Sigmoid colon (tissue), 6 donors: ENCODE measurements at regions not wholly inside any gene's neighbourhood (a gene's known extent, or its start where the extent isn't known, plus 50 kb on each side); places are given as distances from the start of the nearest gene placed in this dataset.

Source experiments
- DNase-seq: peaks from one replicate; pipeline ENCODE4 v3.0.0-alpha.2; 2019
- H3K27ac ChIP-seq, 4 donors: fragments of 200-600 bp; sonication (generic); one replicate each; pipeline ENCODE4 v1.5.1; 2016 to 2019; ENCODE audit warnings: mild to moderate bottlenecking in 1 of 4
- H3K27me3 ChIP-seq, 3 donors: fragments of 200-600 bp; sonication (generic); one replicate each; pipeline ENCODE4 v1.5.1; 2019; ENCODE audit warnings: mild to moderate bottlenecking in 1 of 3
- H3K36me3 ChIP-seq, 4 donors: fragments of 200-600 bp; sonication (generic); one replicate each; pipeline ENCODE4 v1.5.1; 2016 to 2019
- H3K4me1 ChIP-seq, 4 donors: fragments of 200-600 bp; sonication (generic); one replicate each; pipeline ENCODE4 v1.5.1; 2017 to 2019
- H3K4me3 ChIP-seq, 4 donors: fragments of 200-600 bp; sonication (generic); one replicate each; pipeline ENCODE4 v1.5.1; 2017 to 2019; ENCODE audit warnings: mild to moderate bottlenecking in 2 of 4, moderate library complexity in 1 of 4
- H3K9me3 ChIP-seq, 4 donors: fragments of 200-600 bp in 3 of 4; sonication (generic) in 3 of 4; one replicate each; pipeline versions ENCODE4 v1.5.1 to v1.6.1; 2013 to 2019
- CTCF ChIP-seq, 4 experiments: fragments of 450-650 bp in 3 of 4; fragments of 200-600 bp in 1 of 4; IDR thresholded peaks; one replicate each; pipeline ENCODE4 v1.5.1; 2016 to 2019; ENCODE audit warnings: antibody characterized with exemption in 4 of 4, mild to moderate bottlenecking in 3 of 4, moderate library complexity in 2 of 4
- EP300 ChIP-seq, 4 donors: sonication (generic); formaldehyde crosslinking; IDR thresholded peaks; one replicate each; pipeline ENCODE4 v1.6.1; 2017; ENCODE audit warnings: antibody characterized with exemption in 4 of 4
- POLR2A ChIP-seq, 2 donors: fragments of 450-650 bp; IDR thresholded peaks; one replicate each; pipeline ENCODE4 v1.6.1; 2016; ENCODE audit warnings: antibody characterized with exemption in 2 of 2, mild to moderate bottlenecking in 2 of 2, moderate library complexity in 2 of 2
- POLR2AphosphoS5 ChIP-seq, 4 donors: sonication (generic); formaldehyde crosslinking; IDR thresholded peaks; one replicate each; pipeline ENCODE4 v1.6.1; 2017; ENCODE audit warnings: antibody characterized with exemption in 4 of 4
- WGBS, 2 donors: extraction: QIAGEN DNeasy Blood & Tissue Kit; methylation state at CpG; one replicate each; pipeline ENCODE4 v1.1.7; 2013; 5-methylcytosine and 5-hydroxymethylcytosine counted together
- intact Hi-C: fragments of 100-400 bp; cut with DNase I; formaldehyde crosslinking; loops from one replicate; pipeline ENCODE4 v1.15.1; 2023
- donor health status: healthy with polysubstance abuse.
- donor health status: healthy.

DNA sequence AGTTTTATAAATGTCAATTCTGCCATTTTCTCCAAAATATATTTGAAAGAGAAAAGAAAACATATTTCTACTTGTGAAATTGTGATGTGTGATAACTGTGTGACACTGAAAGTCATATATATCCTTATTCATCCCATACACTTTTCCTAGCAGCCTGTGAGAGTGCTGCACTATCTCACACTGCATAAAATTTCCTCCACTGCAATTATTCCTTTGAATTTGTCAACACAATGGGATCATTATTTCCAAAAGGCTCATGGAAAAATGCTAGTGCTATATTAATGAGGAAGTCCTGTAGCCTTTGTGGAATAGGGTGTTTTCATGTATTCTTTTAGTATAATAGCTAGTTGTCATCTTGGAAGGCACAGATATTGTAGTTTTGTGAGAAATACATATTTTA, 504.1 kb downstream of the RPL10L start:
- no peak for TF ChIP-seq CTCF (IDR thresholded peaks at IDR 0.05)
- no peak for TF ChIP-seq POLR2AphosphoS5 (IDR thresholded peaks at IDR 0.05)
- TF ChIP-seq EP300 (IDR thresholded peaks at IDR 0.05), result no peak
- no peak for TF ChIP-seq POLR2A (IDR thresholded peaks at IDR 0.05)
- DNase-seq, result no peak
- Histone ChIP-seq H3K4me1 (no peaks in the 10 kb centered on the region), H3K4me3 (no peak overlapping the region), H3K36me3 (no peaks in the 10 kb centered on the region), H3K27me3 (no peaks in the 10 kb centered on the region), H3K27ac (no peak overlapping the region), H3K9me3 (no peaks in the 10 kb centered on the region)
- intact Hi-C loops, result no loop called here

GRCh38 chr14:46147024-46147423, 504.6 kb downstream of the RPL10L start:
- Histone ChIP-seq H3K36me3 (no peaks in the 10 kb centered on the region), H3K27me3 (no peaks in the 10 kb centered on the region), H3K9me3 (no peaks in the 10 kb centered on the region), H3K27ac (no peak overlapping the region), H3K4me3 (no peak overlapping the region), H3K4me1 (no peaks in the 10 kb centered on the region)
- intact Hi-C loops, result no loop called here
- WGBS, 2 donors, result 57 to 88% methylated on average over 1 of the region's 1 CpG
- no peak for DNase-seq
- TF ChIP-seq CTCF (IDR thresholded peaks at IDR 0.05), result no peak
- no peak for TF ChIP-seq EP300 (IDR thresholded peaks at IDR 0.05)
- TF ChIP-seq POLR2AphosphoS5 (IDR thresholded peaks at IDR 0.05), result no peak
- no peak for TF ChIP-seq POLR2A (IDR thresholded peaks at IDR 0.05)

DNA sequence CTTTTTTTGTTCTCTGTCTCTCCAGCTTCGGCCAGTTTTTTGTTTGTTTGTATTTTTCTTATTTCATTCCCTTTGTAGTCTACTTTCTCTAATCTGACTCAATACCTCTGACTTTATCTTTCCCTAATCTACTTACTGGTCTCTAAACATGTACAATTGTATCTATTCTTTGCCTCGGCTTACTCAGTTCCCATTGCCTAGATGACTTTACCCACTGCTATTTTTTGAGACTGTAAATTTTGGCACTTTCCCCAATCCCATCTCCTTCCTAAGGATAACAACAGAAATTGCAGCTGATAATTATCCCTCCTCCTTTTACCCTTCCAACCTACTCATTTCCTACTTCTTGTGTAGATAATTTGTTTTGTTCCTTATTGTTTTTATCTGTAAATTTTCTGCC, 511.1 kb downstream of the RPL10L start:
- no peaks in the 10 kb centered on the region for H3K9me3 ChIP-seq
- 73 to 74% methylated on average over 2 of the region's 2 CpGs for WGBS, 2 donors
- no peaks in the 10 kb centered on the region for H3K4me1 ChIP-seq
- no peaks in the 10 kb centered on the region for H3K27me3 ChIP-seq
- intact Hi-C loops, result no loop called here
- no peak overlapping the region for H3K27ac ChIP-seq
- no peak for DNase-seq
- no peak for TF ChIP-seq POLR2A (IDR thresholded peaks at IDR 0.05)
- TF ChIP-seq POLR2AphosphoS5 (IDR thresholded peaks at IDR 0.05), result no peak
- no peak for TF ChIP-seq CTCF (IDR thresholded peaks at IDR 0.05)
- TF ChIP-seq EP300 (IDR thresholded peaks at IDR 0.05), result no peak
- no peaks in the 10 kb centered on the region for H3K36me3 ChIP-seq
- no peak overlapping the region for H3K4me3 ChIP-seq

GRCh38 chr14:46139649-46140048, 511.9 kb downstream of the RPL10L start:
- Histone ChIP-seq H3K27ac (no peak overlapping the region), H3K27me3 (no peaks in the 10 kb centered on the region), H3K4me3 (no peak overlapping the region), H3K36me3 (no peaks in the 10 kb centered on the region), H3K4me1 (no peaks in the 10 kb centered on the region), H3K9me3 (no peaks in the 10 kb centered on the region)
- no peak for TF ChIP-seq EP300 (IDR thresholded peaks at IDR 0.05)
- TF ChIP-seq POLR2AphosphoS5 (IDR thresholded peaks at IDR 0.05), result no peak
- no peak for TF ChIP-seq CTCF (IDR thresholded peaks at IDR 0.05)
- TF ChIP-seq POLR2A (IDR thresholded peaks at IDR 0.05), result no peak
- no peak for DNase-seq
- 75 to 86% methylated on average over 5 of the region's 5 CpGs for whole genome bisulfite sequencing, 2 donors
- intact Hi-C loops, result no loop called here

DNA sequence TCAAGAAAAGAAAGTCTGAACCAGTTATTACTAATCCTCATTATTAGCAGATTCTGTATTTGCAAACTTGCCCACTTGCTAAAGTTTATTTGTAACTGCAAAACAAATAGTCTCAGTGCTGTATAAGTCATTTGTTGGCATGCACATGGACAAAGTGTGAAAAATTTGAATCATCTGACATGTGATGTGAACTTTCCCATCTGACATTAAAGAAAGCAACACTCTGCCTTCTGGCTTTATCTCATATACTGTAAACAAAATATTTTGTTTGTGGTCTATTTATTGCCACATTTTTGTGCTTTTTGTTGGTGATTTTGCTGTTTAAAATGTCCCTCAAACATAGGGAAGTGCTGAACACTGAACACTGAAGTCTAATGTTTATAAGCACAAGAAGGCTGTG, 513.8 kb downstream of the RPL10L start:
- Histone ChIP-seq H3K4me3 (no peak overlapping the region), H3K27ac (no peak overlapping the region), H3K9me3 (no peaks in the 10 kb centered on the region), H3K27me3 (no peaks in the 10 kb centered on the region), H3K4me1 (no peaks in the 10 kb centered on the region), H3K36me3 (no peaks in the 10 kb centered on the region)
- TF ChIP-seq EP300 (IDR thresholded peaks at IDR 0.05), result no peak
- intact Hi-C loops, result no loop called here
- no peak for DNase-seq
